GM23338 (cell line): ENCODE measurements at regions not wholly inside any gene's neighbourhood (a gene's known extent, or its start where the extent isn't known, plus 50 kb on each side); places are given as distances from the start of the nearest gene placed in this dataset.

Experiments used
- ATAC-seq: fragments of 200-7000 bp; cut with Tn5 transposase; 3 replicates; pipeline ENCODE4 v1.9.1; 2020
- DNase-seq: peaks from one replicate; pipeline ENCODE4 v3.0.0-alpha.2; 2015; ENCODE audit warnings: low spot score
- H2AFZ ChIP-seq: fragments of 200-600 bp; sonication (generic); 2 replicates; pipeline ENCODE4 v1.8.0; 2016; ENCODE audit warnings: antibody characterized with exemption, mild to moderate bottlenecking, moderate library complexity
- H3F3A ChIP-seq: fragments of 200-600 bp; sonication (generic); replicated peaks from 2 replicates; pipeline ENCODE4 v1.8.0; 2017; ENCODE audit warnings: antibody characterized with exemption, mixed run types, low read depth
- H3K27ac ChIP-seq: fragments of 200-600 bp; sonication (generic); 2 replicates; pipeline ENCODE4 v1.6.1; 2016; ENCODE audit warnings: low read depth
- H3K27me3 ChIP-seq: fragments of 200-600 bp; sonication (generic); 2 replicates; pipeline ENCODE4 v1.8.0; 2016; ENCODE audit warnings: mild to moderate bottlenecking, mixed run types, moderate library complexity; ENCODE audit not compliant: insufficient read depth
- H3K36me3 ChIP-seq: fragments of 200-600 bp; sonication (generic); 2 replicates; pipeline ENCODE4 v1.8.0; 2016; ENCODE audit warnings: mild to moderate bottlenecking; ENCODE audit not compliant: insufficient read depth
- H3K4me1 ChIP-seq: fragments of 200-600 bp; sonication (generic); 2 replicates; pipeline ENCODE4 v1.8.0; 2016; ENCODE audit warnings: mild to moderate bottlenecking, moderate library complexity; ENCODE audit not compliant: insufficient read depth
- H3K4me2 ChIP-seq: fragments of 200-600 bp; sonication (generic); 2 replicates; pipeline ENCODE4 v1.7.1; 2017; ENCODE audit warnings: mixed run types
- H3K4me3 ChIP-seq: fragments of 200-600 bp; sonication (generic); 2 replicates; pipeline ENCODE4 v1.6.1; 2016; ENCODE audit warnings: mixed run types
- H3K79me2 ChIP-seq: fragments of 200-600 bp; sonication (generic); replicated peaks from 2 replicates; pipeline ENCODE4 v1.8.0; 2017; ENCODE audit warnings: mild to moderate bottlenecking; ENCODE audit not compliant: insufficient read depth
- H3K9me2 ChIP-seq: fragments of 200-600 bp; sonication (generic); 2 replicates; pipeline ENCODE4 v1.8.0; 2017; ENCODE audit not compliant: insufficient read depth
- H4K20me1 ChIP-seq: fragments of 200-600 bp; sonication (generic); replicated peaks from 2 replicates; pipeline ENCODE4 v1.8.0; 2017; ENCODE audit warnings: mild to moderate bottlenecking; ENCODE audit not compliant: insufficient read depth
- H3K27ac Mint-ChIP-seq: 2 replicates; pipeline ENCODE4 v1.8.0; 2020; ENCODE audit warnings: inconsistent platforms, mild to moderate bottlenecking, moderate library complexity, mixed read lengths
- H3K27me3 Mint-ChIP-seq: 3 replicates; pipeline ENCODE4 v1.8.0; 2022; ENCODE audit warnings: low read depth, mild to moderate bottlenecking, moderate library complexity, mixed read lengths, inconsistent platforms; ENCODE audit not compliant: insufficient read depth, poor library complexity
- H3K36me3 Mint-ChIP-seq: 3 replicates; pipeline ENCODE4 v1.8.0; 2021; ENCODE audit warnings: low read depth, mild to moderate bottlenecking, inconsistent platforms, moderate library complexity, mixed read lengths
- H3K4me1 Mint-ChIP-seq: 3 replicates; pipeline ENCODE4 v1.8.0; 2020; ENCODE audit warnings: mild to moderate bottlenecking, inconsistent platforms, mixed read lengths
- H3K4me3 Mint-ChIP-seq: 3 replicates; pipeline ENCODE4 v1.8.0; 2021; ENCODE audit warnings: moderate library complexity, mild to moderate bottlenecking, inconsistent platforms, mixed read lengths
- H3K9me3 Mint-ChIP-seq: 3 replicates; pipeline ENCODE4 v1.8.0; 2020; ENCODE audit warnings: moderate library complexity, mild to moderate bottlenecking, inconsistent platforms, mixed read lengths
- CREB1 ChIP-seq: fragments of 250-450 bp; sonication (Bioruptor Pico); IDR thresholded peaks from 2 replicates; pipeline ENCODE4 v1.5.0; 2020; ENCODE audit warnings: low read depth, mild to moderate bottlenecking, moderate library complexity
- EZH2 ChIP-seq: fragments of 200-600 bp; sonication (generic); IDR thresholded peaks from one replicate; pipeline ENCODE4 v1.8.0; 2017; ENCODE audit warnings: antibody characterized with exemption, mild to moderate bottlenecking, low read depth; ENCODE audit not compliant: unreplicated experiment
- EZH2phosphoT487 ChIP-seq: fragments of 200-600 bp; sonication (generic); IDR thresholded peaks from one replicate; pipeline ENCODE4 v1.8.1; 2018; ENCODE audit warnings: antibody characterized with exemption; ENCODE audit not compliant: unreplicated experiment
- JUNB ChIP-seq: IDR thresholded peaks from one replicate; pipeline ENCODE4 v1.6.1; 2016; ENCODE audit warnings: antibody characterized with exemption; ENCODE audit not compliant: unreplicated experiment
- NANOG ChIP-seq: IDR thresholded peaks from 2 replicates; pipeline ENCODE4 v1.6.1; 2016; ENCODE audit warnings: antibody characterized with exemption, borderline replicate concordance
- ZNF114 ChIP-seq: fragments of 250-450 bp; sonication (Bioruptor Pico); IDR thresholded peaks from 2 replicates; pipeline ENCODE4 v1.5.0; 2020; ENCODE audit warnings: mild to moderate bottlenecking, moderate library complexity
- TF ChIP-seq, protein P1 (sequence below): fragments of 250-450 bp; sonication (Bioruptor Pico); IDR thresholded peaks from 2 replicates; pipeline ENCODE4 v1.5.0; 2020; ENCODE audit warnings: mild to moderate bottlenecking, moderate library complexity
- TF ChIP-seq, protein P2 (sequence below), 2 experiments: fragments of 200-600 bp in 1 of 2; sonication (generic) in 1 of 2; conservative IDR thresholded peaks; 2 replicates each; pipeline versions ENCODE4 v1.5.1 to v1.6.1; 2016 to 2017; ENCODE audit warnings: antibody characterized with exemption in 2 of 2, low read depth in 2 of 2, mild to moderate bottlenecking in 2 of 2, moderate library complexity in 1 of 2

DNA sequence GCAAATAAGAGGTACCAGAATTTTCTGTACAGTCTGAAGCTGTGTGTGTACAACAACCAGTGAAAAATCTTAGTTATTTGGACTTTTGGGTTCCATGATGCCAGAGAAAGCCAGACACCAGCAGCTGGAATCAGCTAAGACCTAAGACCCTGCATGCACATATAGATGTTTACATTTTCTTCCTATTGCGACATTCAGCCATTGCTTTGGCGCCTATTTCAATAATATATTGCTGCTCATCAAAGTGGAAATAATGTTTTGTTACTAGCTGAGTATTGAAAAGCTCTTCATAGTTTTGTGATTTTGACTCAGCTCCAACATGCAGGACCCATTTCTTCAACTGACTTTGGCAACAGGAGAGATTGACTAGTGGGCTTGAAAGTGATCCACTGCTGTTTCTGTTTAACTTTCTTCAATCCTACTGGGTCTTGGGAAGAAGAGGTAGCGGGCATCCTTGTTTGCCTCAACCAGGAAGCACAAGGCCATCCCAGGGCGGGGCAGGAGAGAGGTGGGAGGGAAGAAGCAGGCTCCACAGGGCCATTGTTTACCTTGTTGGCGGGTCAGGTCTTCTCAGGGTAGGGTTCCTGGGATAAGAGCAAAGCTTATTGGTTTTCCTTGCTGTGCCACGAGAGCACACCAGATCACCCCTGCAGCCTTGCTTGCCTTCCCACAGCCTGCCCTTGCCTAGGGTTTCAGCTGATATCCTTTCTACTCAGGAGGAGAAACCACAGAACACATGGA, 101.3 kb upstream of the ESR1 start:
- H3K27me3 Mint-ChIP-seq = peaks cover 4% of the 10 kb centered on the region
- TF ChIP-seq, protein P1, sequence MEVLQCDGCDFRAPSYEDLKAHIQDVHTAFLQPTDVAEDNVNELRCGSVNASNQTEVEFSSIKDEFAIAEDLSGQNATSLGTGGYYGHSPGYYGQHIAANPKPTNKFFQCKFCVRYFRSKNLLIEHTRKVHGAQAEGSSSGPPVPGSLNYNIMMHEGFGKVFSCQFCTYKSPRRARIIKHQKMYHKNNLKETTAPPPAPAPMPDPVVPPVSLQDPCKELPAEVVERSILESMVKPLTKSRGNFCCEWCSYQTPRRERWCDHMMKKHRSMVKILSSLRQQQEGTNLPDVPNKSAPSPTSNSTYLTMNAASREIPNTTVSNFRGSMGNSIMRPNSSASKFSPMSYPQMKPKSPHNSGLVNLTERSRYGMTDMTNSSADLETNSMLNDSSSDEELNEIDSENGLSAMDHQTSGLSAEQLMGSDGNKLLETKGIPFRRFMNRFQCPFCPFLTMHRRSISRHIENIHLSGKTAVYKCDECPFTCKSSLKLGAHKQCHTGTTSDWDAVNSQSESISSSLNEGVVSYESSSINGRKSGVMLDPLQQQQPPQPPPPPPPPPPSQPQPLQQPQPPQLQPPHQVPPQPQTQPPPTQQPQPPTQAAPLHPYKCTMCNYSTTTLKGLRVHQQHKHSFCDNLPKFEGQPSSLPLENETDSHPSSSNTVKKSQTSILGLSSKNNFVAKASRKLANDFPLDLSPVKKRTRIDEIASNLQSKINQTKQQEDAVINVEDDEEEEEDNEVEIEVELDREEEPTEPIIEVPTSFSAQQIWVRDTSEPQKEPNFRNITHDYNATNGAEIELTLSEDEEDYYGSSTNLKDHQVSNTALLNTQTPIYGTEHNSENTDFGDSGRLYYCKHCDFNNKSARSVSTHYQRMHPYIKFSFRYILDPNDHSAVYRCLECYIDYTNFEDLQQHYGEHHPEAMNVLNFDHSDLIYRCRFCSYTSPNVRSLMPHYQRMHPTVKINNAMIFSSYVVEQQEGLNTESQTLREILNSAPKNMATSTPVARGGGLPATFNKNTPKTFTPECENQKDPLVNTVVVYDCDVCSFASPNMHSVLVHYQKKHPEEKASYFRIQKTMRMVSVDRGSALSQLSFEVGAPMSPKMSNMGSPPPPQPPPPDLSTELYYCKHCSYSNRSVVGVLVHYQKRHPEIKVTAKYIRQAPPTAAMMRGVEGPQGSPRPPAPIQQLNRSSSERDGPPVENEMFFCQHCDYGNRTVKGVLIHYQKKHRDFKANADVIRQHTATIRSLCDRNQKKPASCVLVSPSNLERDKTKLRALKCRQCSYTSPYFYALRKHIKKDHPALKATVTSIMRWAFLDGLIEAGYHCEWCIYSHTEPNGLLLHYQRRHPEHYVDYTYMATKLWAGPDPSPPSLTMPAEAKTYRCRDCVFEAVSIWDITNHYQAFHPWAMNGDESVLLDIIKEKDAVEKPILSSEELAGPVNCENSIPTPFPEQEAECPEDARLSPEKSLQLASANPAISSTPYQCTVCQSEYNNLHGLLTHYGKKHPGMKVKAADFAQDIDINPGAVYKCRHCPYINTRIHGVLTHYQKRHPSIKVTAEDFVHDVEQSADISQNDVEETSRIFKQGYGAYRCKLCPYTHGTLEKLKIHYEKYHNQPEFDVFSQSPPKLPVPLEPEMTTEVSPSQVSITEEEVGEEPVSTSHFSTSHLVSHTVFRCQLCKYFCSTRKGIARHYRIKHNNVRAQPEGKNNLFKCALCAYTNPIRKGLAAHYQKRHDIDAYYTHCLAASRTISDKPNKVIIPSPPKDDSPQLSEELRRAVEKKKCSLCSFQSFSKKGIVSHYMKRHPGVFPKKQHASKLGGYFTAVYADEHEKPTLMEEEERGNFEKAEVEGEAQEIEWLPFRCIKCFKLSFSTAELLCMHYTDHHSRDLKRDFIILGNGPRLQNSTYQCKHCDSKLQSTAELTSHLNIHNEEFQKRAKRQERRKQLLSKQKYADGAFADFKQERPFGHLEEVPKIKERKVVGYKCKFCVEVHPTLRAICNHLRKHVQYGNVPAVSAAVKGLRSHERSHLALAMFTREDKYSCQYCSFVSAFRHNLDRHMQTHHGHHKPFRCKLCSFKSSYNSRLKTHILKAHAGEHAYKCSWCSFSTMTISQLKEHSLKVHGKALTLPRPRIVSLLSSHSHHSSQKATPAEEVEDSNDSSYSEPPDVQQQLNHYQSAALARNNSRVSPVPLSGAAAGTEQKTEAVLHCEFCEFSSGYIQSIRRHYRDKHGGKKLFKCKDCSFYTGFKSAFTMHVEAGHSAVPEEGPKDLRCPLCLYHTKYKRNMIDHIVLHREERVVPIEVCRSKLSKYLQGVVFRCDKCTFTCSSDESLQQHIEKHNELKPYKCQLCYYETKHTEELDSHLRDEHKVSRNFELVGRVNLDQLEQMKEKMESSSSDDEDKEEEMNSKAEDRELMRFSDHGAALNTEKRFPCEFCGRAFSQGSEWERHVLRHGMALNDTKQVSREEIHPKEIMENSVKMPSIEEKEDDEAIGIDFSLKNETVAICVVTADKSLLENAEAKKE (CRISPR knock-in tag) = no peak
- TF ChIP-seq JUNB (no peak), EZH2 (no peak), EZH2phosphoT487 (no peak), NANOG (no peak), ZNF114 (CRISPR knock-in tag) (no peak), CREB1 (CRISPR knock-in tag) (no peak)
- TF ChIP-seq, protein P2, sequence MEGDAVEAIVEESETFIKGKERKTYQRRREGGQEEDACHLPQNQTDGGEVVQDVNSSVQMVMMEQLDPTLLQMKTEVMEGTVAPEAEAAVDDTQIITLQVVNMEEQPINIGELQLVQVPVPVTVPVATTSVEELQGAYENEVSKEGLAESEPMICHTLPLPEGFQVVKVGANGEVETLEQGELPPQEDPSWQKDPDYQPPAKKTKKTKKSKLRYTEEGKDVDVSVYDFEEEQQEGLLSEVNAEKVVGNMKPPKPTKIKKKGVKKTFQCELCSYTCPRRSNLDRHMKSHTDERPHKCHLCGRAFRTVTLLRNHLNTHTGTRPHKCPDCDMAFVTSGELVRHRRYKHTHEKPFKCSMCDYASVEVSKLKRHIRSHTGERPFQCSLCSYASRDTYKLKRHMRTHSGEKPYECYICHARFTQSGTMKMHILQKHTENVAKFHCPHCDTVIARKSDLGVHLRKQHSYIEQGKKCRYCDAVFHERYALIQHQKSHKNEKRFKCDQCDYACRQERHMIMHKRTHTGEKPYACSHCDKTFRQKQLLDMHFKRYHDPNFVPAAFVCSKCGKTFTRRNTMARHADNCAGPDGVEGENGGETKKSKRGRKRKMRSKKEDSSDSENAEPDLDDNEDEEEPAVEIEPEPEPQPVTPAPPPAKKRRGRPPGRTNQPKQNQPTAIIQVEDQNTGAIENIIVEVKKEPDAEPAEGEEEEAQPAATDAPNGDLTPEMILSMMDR (conservative IDR thresholded peaks at IDR 0.05; ENCODE audit: low read depth in 2 of 2) = no peak
- DNase-seq (no peak), ATAC-seq (peak; percentile 53; the same call in 2 of the 3 replicates)
- Histone ChIP-seq H2AFZ (peak overlapping the region; percentile 78), H3K36me3 (no peaks in the 10 kb centered on the region), H3K4me2 (no peak overlapping the region), H3K27ac (no peak overlapping the region), H3K27me3 (no peaks in the 10 kb centered on the region), H3K4me3 (no peak overlapping the region), H3F3A (no peaks in the 10 kb centered on the region), H3K79me2 (no peaks in the 10 kb centered on the region), H4K20me1 (no peaks in the 10 kb centered on the region), H3K9me2 (no peaks in the 10 kb centered on the region), H3K4me1 (no peaks in the 10 kb centered on the region)
- H3K9me3 Mint-ChIP-seq = peaks cover 7% of the 10 kb centered on the region; the same call in 2 of the 3 replicates
- H3K36me3 Mint-ChIP-seq = no peaks in the 10 kb centered on the region; the same call in 2 of the 3 replicates
- H3K4me3 Mint-ChIP-seq = no peak overlapping the region
- no peak overlapping the region for H3K27ac Mint-ChIP-seq
- peaks cover 4% of the 10 kb centered on the region; the same call in 2 of the 3 replicates for H3K4me1 Mint-ChIP-seq
